Hippocampal formation (tissue), 2 donors: ENCODE measurements at regions not wholly inside any gene's neighbourhood (a gene's known extent, or its start where the extent isn't known, plus 50 kb on each side); places are given as distances from the start of the nearest gene placed in this dataset.
"Not testable (repeated sequence)": the region's sequence is repeated elsewhere in the genome, so short reads cannot be mapped to it uniquely, and the experiment has no call there.

Experiments
- DNase-seq, 2 donors: peaks; one replicate each; lab custom pipeline; 2025; lab: John Stamatoyannopoulos, UW

DNA sequence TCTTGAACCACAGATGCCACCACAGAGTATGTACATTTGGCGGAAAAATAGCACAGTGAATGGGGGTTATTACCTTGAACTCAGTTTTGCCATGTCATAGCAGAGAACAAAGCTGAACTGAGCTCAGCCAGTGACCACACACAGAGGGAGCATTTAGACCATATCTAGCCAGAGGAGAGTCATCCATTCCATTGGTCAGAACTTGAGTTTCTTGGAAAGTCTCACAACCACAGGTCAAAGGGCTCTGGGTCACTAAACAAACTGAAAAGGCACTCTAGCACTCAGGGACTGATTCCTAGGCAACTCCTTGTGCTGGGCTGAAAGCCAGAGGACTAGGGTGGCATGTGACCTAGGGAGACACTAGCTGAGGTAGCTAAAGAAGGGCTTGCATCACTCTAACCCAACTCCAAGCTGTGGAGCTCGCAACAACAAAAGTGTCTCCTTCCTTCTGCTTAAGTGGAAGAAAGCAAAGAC is 239.7 kb upstream of the SEMA3D start:
- DNase-seq, result no peak

DNA sequence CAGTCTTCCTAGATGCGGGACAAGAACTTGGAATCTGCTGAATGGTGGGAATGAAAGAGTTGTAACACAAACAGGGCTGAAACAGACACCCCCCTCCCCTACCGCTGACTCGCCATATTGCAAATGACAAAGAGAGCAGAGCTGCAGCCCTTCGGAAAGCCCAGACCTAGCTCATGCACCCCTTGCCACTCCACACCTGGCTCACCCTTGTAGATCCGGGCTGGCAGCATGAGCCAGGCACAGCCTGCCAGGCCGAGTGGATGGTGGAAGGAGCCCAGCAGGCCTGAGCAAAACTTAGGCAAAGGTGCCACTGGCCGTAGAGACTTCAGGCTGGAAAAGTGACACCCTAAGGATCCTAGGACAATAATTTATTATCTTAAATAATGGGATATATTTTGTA is 237.4 kb upstream of the SEMA3D start:
- no peak for DNase-seq

DNA sequence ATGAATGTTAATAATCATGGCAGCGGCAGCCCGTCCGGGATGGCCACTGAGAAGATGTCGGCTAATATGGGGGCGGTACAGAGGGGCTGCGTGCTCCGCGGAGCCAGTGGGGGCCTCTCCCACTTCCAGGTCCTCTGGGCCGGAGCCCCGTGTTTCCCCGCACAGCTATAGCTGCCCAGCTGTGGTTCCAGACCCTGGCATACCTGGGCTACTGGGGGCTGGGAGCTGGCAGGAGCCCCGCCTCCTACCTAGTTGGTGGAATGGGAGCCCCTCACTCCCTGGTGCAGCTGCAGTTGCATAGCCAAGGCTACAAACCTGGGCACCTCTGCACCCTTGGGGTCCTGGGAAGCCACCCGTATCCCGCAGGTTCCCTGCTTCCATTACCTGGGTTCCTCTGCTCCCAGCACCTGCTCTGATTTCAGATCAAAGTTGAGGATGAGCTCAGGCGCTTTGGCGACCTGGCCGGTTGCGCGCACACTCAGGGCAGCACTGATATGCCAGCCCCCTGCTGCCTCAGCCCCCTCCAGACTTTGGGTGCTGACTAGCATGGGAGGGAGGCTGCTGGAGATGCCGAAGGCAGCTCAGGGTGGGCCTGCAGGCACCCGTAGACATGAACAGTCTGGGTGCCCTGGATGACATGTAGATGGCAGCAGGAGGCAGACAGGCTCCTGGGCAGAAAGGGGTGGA is 236.5 kb upstream of the SEMA3D start:
- DNase-seq, result no peak

DNA sequence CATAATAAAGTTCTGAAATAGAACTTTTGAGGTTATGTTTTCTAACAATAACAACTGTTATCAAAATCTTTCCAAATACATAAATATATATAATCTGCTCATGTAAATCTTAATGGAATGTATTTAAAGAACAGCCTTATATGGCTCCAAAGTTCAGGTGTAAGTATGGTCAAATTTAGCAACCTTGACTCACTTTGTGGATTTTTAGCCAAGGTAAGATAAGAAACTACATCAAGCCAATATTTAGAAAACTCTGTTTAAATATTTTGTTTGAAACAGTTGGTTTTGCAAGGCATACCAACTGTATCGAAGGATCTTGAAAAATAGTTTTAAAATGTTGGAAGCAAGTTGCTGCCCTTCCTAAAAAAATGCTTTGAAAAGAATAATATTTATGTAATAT is 228.9 kb upstream of the SEMA3D start:
- no peak for DNase-seq

DNA sequence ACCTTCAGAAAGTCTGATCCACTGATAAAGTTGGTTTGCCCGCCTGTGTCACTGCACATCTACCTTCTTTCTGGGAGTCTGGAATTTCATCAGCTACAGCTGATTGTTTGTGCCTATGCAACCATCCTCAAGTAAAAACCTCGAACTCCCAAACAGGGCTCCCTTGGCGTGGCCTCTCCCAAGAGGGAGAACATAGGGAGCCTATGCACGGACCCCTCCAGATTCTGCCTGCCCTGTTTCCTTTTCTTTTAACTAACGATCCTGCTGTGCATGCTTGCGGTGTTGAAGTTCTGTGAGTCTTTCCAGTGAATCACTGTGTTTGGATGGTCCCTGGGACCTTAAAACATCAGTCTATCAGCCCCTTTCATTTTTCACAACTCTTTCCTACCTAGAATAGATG is 226.9 kb upstream of the SEMA3D start:
- no peak for DNase-seq

- no peak for DNase-seq
These were observed 226.1 kb upstream of the SEMA3D start for GRCh38 chr7:85412912-85413311.

GRCh38 chr7:85407391-85407790 is 220.5 kb upstream of the SEMA3D start:
- DNase-seq, result no peak

DNA sequence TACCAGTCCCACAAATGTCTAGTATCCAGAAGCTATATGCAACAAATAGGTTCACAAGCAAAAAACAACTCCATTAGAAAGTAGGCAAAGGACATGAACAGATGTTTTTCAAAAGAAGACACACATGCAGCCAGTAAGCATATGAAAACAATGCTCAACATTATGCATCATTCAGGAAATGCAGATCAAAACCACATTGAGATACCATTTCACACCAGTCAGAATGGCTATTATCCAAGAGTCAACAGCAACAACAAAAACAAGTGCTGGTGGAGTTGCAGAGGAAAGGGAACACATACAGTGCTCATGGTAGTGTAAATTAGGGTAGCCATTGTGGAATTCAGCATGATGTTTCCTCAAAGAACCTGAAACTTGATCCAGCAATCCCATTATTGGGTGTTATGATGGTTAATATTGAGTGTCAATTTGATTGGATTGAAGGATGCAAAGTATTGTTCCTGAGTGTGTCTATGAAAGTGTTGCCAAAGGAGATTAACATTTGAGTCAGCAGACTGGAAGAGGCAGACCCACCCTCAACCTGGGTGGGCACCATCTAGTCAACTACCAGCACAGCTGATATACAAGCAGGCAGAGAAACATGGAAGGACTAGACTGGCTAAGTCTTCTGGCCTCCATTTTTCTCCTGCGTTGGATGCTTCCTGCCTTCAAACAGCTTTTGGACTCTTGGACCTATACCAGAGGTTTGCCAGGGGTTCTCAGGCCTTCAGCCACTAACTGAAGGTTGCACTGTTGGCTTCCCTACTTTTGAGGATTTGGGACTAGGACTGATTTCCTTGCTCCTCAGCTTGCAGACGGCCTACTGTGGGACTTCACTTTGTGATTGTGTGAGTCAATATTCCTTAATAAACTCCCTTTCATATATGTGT is 218.4 kb upstream of the SEMA3D start:
- no peak for DNase-seq

GRCh38 chr7:85396676-85397075 is 209.8 kb upstream of the SEMA3D start:
- DNase-seq, result no peak

DNA sequence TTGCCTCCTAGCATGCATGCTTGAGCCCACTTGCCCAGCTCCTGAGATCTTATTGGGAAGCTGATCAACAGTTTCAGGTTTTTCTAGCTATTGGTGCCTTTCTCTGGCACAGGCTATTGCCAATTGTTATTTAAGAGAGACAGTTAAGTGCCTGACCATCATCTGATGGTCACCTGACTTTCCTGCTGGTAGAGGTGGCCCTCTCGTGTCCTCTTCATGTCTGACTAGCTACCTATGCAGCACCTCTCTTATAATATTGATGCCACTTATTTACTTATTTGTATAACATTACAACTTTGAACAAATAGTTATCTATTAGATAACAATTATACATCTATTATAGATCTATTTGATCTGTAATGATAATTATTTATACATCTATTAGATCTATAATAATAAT is 205.9 kb upstream of the SEMA3D start:
- no peak for DNase-seq

- no peak for DNase-seq
These were observed 205.5 kb upstream of the SEMA3D start for GRCh38 chr7:85392326-85392725.

DNA sequence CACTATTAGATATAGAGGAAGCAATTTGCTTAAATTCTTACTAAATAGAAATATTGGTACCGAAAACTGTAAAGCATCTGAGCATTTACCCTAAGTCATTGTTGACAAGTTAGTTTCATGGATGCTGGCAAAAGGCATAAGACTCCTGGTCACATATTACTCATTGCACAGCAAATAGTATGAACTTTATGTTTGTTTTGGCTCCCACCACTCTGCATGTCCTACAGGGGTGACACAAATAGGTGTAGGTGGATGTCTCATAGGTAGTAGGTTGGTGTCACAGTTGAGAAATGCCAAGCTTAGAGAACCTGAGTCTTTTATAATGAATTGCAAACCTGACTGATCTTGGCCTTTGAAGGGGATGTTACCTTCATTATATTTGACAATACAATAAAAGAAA is 199.6 kb upstream of the SEMA3D start:
- no peak for DNase-seq

DNA sequence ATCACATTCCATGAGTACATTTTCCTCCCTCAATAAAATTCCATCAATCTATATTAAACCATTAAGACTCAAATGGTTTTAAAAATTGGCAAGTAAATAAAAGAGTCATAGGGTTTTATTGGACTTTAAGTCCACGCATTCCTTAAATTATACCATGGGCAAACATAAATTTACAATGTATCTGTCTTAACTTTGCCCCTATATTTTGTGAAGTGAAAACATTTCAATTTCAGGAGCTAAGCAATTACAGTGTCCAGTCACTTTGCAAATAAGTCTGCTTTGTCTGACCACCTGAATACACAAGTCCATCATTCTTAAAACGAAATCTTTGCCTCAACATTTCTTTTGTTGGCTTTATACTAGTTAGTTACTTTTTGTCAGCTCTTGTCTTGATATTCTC is 197.5 kb upstream of the SEMA3D start:
- no peak for DNase-seq

- no peak for DNase-seq
These were observed 194.4 kb upstream of the SEMA3D start for GRCh38 chr7:85381212-85381611.

GRCh38 chr7:85376589-85376988 is 189.7 kb upstream of the SEMA3D start:
- DNase-seq, result no peak

DNA sequence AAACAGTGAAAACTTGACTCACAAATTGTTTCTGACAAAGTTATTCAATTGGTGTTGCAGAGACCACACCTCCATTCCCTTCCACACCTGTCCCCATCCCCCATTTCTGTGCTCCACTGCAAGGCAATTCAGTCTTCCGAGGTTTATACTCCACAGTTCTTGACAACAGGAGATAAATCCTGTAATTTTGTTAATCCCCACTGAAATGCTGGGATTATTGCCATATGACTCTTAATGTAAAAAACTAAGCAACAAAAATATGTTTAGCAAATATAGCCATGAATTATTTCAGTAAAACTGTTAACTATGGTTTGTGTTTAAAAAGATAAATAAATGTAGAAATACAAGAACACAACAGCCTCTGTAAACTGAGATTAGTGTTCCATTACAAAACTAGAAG is 170.1 kb upstream of the SEMA3D start:
- no peak for DNase-seq

DNA sequence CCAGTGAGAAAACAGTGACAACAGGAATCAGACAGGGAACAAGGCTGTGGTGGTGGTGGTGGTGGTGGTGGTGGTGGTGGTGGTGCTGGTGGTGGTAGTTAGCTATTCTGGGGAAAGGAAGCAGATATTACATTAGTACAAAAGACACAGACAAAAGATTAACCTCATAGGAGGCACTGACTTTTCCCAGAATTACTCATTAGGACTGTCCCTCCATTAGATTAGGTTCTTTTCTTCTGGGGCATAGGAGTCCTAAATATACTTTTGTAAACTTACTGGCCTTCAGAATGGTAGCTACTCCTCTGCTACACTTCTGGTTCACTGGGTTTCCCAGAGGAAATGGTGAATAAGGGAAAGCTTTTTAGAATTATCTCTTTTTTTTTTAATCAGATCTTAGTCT is 156.6 kb upstream of the SEMA3D start:
- DNase-seq, result no peak

GRCh38 chr7:85342781-85343180 is 155.9 kb upstream of the SEMA3D start:
- DNase-seq, result no peak

- no peak for DNase-seq
These were observed 155.1 kb upstream of the SEMA3D start for GRCh38 chr7:85341973-85342372.

- no peak for DNase-seq
These were observed 154.3 kb upstream of the SEMA3D start for GRCh38 chr7:85341121-85341520.

DNA sequence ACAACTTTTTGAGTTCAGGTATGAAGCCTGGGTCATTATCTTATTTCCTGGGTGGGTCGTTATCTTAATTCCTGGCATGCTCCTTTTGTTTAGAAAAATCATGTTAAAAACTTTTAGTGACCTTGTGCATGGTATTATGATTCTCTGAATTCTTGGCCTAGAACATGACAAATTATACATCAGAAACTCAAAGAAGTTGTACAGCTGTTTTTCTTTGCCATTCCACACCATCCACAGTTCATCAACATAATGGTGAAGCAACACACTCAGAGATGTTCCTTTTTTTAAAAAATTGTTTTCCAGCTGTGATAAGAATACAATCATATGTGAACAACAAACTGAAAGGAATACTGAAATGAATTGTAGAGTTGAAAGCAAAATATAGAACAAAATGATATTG is 149.2 kb upstream of the SEMA3D start:
- DNase-seq, result no peak

DNA sequence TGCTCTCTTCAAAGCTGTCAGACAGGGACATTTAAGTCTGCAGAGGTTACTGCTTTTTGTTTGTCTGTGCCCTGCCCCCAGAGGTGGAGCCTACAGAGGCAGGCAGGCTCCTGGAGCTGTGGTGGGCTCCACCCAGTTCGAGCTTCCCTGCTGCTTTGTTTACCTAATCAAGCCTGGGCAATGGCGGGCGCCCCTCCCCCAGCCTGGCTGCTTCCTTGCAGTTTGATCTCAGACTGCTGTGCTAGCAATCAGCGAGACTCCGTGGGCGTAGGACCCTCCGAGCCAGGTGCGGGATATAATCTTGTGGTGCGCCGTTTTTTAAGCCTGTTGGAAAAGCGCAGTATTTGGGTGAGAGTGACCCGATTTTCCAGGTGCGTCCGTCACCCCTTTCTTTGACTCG is 148.3 kb upstream of the SEMA3D start:
- DNase-seq, result not testable (repeated sequence)

DNA sequence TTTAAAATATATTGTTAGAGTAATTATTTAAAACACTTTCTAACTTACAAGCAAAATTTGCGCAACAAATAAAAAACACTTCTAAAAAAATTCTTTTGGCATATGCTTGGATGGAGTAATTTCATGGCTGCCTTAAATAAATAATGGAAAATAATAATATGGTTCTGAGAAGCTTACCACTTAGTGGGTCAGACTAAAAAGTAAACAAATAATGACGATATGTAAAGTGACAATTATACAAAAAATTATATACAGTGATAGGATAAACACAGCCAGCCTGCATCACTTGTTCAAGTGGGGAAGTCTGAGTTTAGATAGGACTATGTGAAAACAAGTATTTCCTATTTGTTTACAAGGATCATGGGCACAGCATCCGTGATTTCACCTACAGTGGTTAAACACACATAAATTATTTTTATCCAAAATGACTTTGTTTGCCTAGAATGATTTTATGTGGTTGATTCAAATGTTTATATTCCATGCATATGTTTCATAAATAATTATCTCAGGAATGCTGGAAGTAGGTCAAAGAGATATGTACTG is 141.7 kb upstream of the SEMA3D start:
- no peak for DNase-seq
